Astrocyte of the cerebellum (primary cell): ENCODE measurements at regions not wholly inside any gene's neighbourhood (a gene's known extent, or its start where the extent isn't known, plus 50 kb on each side); places are given as distances from the start of the nearest gene placed in this dataset.

Source experiments
- DNase-seq: peaks from one replicate; pipeline ENCODE4 v3.0.0-alpha.2; 2011; ENCODE audit warnings: low read depth
- H3K4me3 ChIP-seq: 2 replicates; pipeline ENCODE4 v1.5.1; 2011; ENCODE audit warnings: mild to moderate bottlenecking, low read depth, low read length, moderate library complexity
- CTCF ChIP-seq: IDR thresholded peaks from 2 replicates; pipeline ENCODE4 v1.5.1; 2012; ENCODE audit warnings: low read length, low read depth, moderate library complexity, mild to moderate bottlenecking; ENCODE audit errors: missing control alignments
- in situ Hi-C: cut with HindIII; loops from 2 replicates; pipeline ENCODE4 v1.10.0; 2017; ENCODE audit warnings: low sequenced_read_pairs

GRCh38 chr2:156659694-156660093 is 223.5 kb downstream of the GPD2 start:
- no peak overlapping the region for H3K4me3 ChIP-seq
- in situ Hi-C loops = no loop called here
- no peak for TF ChIP-seq CTCF
- no peak for DNase-seq

- TF ChIP-seq CTCF = no peak
- no peak overlapping the region for H3K4me3 ChIP-seq
- no peak for DNase-seq
- in situ Hi-C loops = no loop called here
These were observed 227.7 kb downstream of the GPD2 start for GRCh38 chr2:156663757-156664409.

- in situ Hi-C loops = no loop called here
- DNase-seq = no peak
- H3K4me3 ChIP-seq = no peak overlapping the region
- TF ChIP-seq CTCF = no peak
These were observed 230.1 kb downstream of the GPD2 start for GRCh38 chr2:156666130-156666785.

GRCh38 chr2:156670104-156670503 is 233.9 kb downstream of the GPD2 start:
- no peak for DNase-seq
- H3K4me3 ChIP-seq = no peak overlapping the region
- in situ Hi-C loops = no loop called here
- TF ChIP-seq CTCF = no peak

- no peak overlapping the region for H3K4me3 ChIP-seq
- no peak for TF ChIP-seq CTCF
- in situ Hi-C loops = no loop called here
- no peak for DNase-seq
These were observed 235.7 kb downstream of the GPD2 start for GRCh38 chr2:156671706-156672361.

- no peak for TF ChIP-seq CTCF
- H3K4me3 ChIP-seq = no peak overlapping the region
- in situ Hi-C loops = no loop called here
- DNase-seq = no peak
These were observed 236.6 kb downstream of the GPD2 start for GRCh38 chr2:156672556-156673332.
